ENCODE measurements at regions not wholly inside any gene's neighbourhood (a gene's known extent, or its start where the extent isn't known, plus 50 kb on each side); places are given as distances from the start of the nearest gene placed in this dataset.

GRCh38 chr2:24439971-24440340 lies 51.1 kb upstream of the NCOA1 start:
- TF ChIP-seq CTCF (conservative IDR thresholded peaks at IDR 0.05): no peak
- no peak overlapping the region for H3K27ac ChIP-seq

- TF ChIP-seq CTCF (conservative IDR thresholded peaks at IDR 0.05): no peak
- H3K27ac ChIP-seq: no peak overlapping the region
These were observed 51.6 kb upstream of the NCOA1 start for GRCh38 chr2:24439280-24439970.

GRCh38 chr2:24438106-24438505 lies 52.9 kb upstream of the NCOA1 start:
- TF ChIP-seq CTCF (conservative IDR thresholded peaks at IDR 0.05): no peak
- no peak overlapping the region for H3K27ac ChIP-seq

- H3K27ac ChIP-seq: peak overlapping the region; percentile 81
- no peak for TF ChIP-seq CTCF (conservative IDR thresholded peaks at IDR 0.05)
These were observed 55.4 kb upstream of the NCOA1 start for GRCh38 chr2:24435391-24436316.

GRCh38 chr2:24434541-24434940 lies 56.5 kb upstream of the NCOA1 start:
- TF ChIP-seq CTCF (conservative IDR thresholded peaks at IDR 0.05): no peak

GRCh38 chr2:24432735-24433134 lies 58.3 kb upstream of the NCOA1 start:
- TF ChIP-seq CTCF (conservative IDR thresholded peaks at IDR 0.05): no peak
- H3K27ac ChIP-seq: no peak overlapping the region

More at GRCh38 chr2:24434541-24434940, 56.5 kb upstream of the NCOA1 start:
- peak overlapping the region; percentile 81; the same call in 1 of the 2 replicates for H3K27ac ChIP-seq

GRCh38 chr2:24432121-24432520 lies 58.9 kb upstream of the NCOA1 start:
- H3K27ac ChIP-seq: no peak overlapping the region
- no peak for TF ChIP-seq CTCF (conservative IDR thresholded peaks at IDR 0.05)
